ENCODE measurements at regions not wholly inside any gene's neighbourhood (a gene's known extent, or its start where the extent isn't known, plus 50 kb on each side); places are given as distances from the start of the nearest gene placed in this dataset.

DNA sequence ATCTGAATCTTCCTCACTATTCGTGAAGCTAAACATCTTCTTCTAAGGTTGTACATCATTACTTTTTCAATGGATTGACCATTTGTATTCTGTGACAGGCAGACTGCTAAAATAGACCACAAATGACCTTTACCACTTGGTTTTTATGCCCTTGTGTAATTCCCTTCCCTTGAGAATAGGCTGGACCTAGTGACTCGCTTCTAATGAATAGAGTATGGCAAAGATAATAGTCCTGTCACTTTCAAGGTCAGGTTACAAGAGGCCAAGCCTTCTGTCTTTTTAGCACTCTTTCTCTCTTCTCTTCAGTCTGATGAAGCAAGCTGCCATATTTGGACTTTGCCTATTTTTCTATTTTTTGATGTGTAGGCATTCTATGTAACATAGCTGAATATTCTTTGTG lies 492.9 kb downstream of the SOX6 start:
- H3K36me3 Mint-ChIP-seq = no peaks in the 10 kb centered on the region
- H3K4me1 Mint-ChIP-seq (ENCODE audit: low read depth) = no peaks in the 10 kb centered on the region
- no peak for DNase-seq
- no peak overlapping the region for H3K4me3 Mint-ChIP-seq
- H3K27ac Mint-ChIP-seq = no peak overlapping the region
- ChIA-PET CTCF (no interaction called here), POLR2A (no interaction called here)
- H3K9me3 Mint-ChIP-seq = no peaks in the 10 kb centered on the region
- intact Hi-C loops (cut with micrococcal nuclease) = no loop called here
- peaks cover 1% of the 10 kb centered on the region for H3K27me3 Mint-ChIP-seq

DNA sequence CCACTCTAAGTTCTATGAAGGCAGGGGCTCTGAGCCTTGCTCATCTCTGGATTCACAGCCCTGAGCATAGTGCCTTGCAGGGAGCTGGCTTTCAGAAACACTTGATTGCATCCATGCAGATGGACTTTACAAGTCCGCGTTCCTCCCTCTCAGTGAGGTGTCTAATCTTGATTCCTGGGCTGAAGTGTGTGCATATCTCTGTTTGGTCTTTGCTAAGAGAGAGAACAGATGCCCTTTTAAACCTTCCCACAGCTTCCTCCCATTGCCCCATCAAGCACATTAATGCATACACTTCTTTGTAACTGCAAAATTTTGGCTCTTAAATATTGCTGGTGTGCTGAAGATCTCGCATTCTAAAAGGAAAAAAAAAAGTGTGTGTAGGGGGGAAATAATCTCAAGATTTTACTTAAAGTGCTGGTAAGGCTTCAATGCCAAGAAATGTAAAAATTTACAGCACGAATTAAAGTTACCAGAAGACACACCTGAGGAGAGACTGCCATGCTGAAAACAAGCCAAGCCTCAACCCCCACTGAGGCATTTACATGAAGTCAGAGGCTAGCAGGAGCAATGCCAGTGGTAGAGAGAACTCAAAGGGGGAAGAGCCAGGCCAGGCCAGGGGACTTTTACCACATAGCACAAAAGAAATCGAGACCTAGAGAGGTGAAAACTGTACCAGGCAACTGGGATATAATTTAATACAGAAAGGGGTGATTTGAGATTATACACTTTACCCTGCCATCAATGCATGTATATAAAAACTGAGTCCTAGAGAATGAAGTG lies 492.1 kb downstream of the SOX6 start:
- Mint-ChIP-seq H3K27me3 (peaks cover 1% of the 10 kb centered on the region), H3K27ac (no peak overlapping the region), H3K9me3 (no peaks in the 10 kb centered on the region), H3K36me3 (no peaks in the 10 kb centered on the region), H3K4me1 (ENCODE audit: low read depth) (no peaks in the 10 kb centered on the region), H3K4me3 (no peak overlapping the region)
- ChIA-PET CTCF (no interaction called here), POLR2A (no interaction called here)
- no peak for DNase-seq
- intact Hi-C loops (cut with micrococcal nuclease) = no loop called here

GRCh38 chr11:15865212-15865987 lies 490.9 kb downstream of the SOX6 start:
- H3K4me3 Mint-ChIP-seq = no peak overlapping the region
- no peaks in the 10 kb centered on the region for H3K4me1 Mint-ChIP-seq (ENCODE audit: low read depth)
- H3K27me3 Mint-ChIP-seq = peaks cover 1% of the 10 kb centered on the region
- intact Hi-C loops (cut with micrococcal nuclease) = no loop called here
- H3K27ac Mint-ChIP-seq = no peak overlapping the region
- no peaks in the 10 kb centered on the region for H3K9me3 Mint-ChIP-seq
- ChIA-PET POLR2A (no interaction called here), CTCF (no interaction called here)
- H3K36me3 Mint-ChIP-seq = no peaks in the 10 kb centered on the region
- DNase-seq = no peak

DNA sequence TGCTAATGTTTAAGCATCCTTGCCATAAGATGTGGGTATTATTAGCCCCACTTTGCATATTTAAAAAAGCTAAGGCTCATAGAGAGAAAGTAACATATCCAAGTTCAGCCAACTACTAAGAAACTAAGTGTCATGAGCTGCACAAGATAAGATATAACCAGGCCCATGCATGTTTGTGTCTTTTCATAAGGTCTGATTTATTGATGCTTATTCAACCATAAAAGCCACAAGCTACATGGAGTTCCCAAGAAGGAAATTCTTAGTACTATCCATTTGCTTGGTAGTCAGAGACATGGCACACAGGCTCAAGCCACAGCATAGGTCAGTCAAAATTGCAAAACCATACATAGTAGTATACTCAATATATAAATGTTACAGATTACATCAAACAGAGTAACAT lies 488.5 kb downstream of the SOX6 start:
- intact Hi-C loops (cut with micrococcal nuclease) = no loop called here
- Mint-ChIP-seq H3K4me1 (ENCODE audit: low read depth) (no peaks in the 10 kb centered on the region), H3K9me3 (no peaks in the 10 kb centered on the region), H3K27ac (no peak overlapping the region), H3K36me3 (no peaks in the 10 kb centered on the region), H3K27me3 (no peaks in the 10 kb centered on the region), H3K4me3 (no peak overlapping the region)
- no peak for DNase-seq
- POLR2A ChIA-PET = no interaction called here
- CTCF ChIA-PET = no interaction called here

DNA sequence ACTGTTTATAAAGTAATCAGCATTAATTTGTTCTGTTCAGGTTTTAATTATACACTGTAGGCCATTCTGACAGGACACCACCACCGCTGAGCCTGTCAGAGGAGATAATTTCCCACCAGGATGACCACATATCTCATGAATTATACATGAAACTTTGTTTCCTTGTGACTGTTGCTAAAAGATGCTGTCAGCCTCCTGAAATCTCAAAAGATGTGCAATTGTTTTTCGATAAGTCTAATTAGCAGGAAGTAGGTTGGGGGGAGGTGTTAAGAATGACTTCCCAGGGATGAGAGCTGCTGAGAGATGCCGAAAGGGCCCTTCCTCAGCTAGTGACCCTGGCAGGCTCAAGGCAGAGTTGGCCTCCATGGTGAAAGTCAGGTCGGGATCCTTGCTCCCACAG lies 485.4 kb downstream of the SOX6 start:
- Mint-ChIP-seq H3K27ac (no peak overlapping the region), H3K9me3 (no peaks in the 10 kb centered on the region), H3K27me3 (no peaks in the 10 kb centered on the region), H3K4me1 (ENCODE audit: low read depth) (no peaks in the 10 kb centered on the region), H3K4me3 (no peak overlapping the region), H3K36me3 (no peaks in the 10 kb centered on the region)
- intact Hi-C loops (cut with micrococcal nuclease) = no loop called here
- DNase-seq = no peak
- CTCF ChIA-PET = no interaction called here
- POLR2A ChIA-PET = no interaction called here

DNA sequence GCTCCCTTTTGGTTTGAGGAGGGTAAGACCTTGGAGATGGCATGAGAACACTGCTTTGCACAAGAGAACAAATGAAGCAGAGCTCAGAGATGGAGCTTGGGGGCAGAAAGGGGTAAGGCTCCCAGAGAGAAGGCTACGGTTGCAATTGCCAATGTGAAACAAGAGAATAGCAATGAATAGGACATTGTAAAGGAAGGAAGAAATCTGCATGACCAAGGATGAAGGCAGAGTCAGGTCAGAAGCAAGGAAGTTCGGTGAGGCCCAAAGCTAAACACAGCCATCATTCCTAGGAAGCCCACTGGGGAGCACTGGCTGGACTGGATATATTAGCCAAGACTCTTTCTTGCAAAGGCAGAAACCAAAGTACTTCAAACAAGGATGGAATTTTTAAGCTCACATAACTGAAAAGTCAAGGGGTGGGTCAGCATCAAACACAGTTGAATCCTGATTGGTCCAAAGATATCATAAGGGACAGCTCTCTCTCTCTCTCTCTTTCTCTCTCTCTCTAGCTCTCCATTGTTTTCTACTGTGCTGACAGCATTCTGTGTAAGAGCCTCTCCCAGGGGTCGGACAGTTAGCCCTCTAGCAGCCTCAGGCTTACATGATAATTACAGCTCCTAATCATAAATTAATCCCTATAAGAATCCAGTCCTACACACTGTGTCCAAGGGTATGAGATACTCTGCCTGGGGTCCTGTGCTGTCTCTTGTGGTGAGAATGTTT lies 484.3 kb downstream of the SOX6 start:
- DNase-seq = no peak
- no peak overlapping the region for H3K27ac Mint-ChIP-seq
- ChIA-PET CTCF (interaction anchor here (1.1 kb wide), 1 partner anchor 69 kb away, joined by 3 read pairs; no protein-coding TSS in a partner anchor), POLR2A (no interaction called here)
- no peaks in the 10 kb centered on the region for H3K9me3 Mint-ChIP-seq
- no peaks in the 10 kb centered on the region for H3K36me3 Mint-ChIP-seq
- H3K4me1 Mint-ChIP-seq (ENCODE audit: low read depth) = no peaks in the 10 kb centered on the region
- no peak overlapping the region for H3K4me3 Mint-ChIP-seq
- no peaks in the 10 kb centered on the region for H3K27me3 Mint-ChIP-seq
- intact Hi-C loops (cut with micrococcal nuclease) = no loop called here

GRCh38 chr11:15873501-15873900 lies 482.8 kb downstream of the SOX6 start:
- Mint-ChIP-seq H3K27ac (no peak overlapping the region), H3K27me3 (no peaks in the 10 kb centered on the region), H3K9me3 (no peaks in the 10 kb centered on the region), H3K4me1 (ENCODE audit: low read depth) (no peaks in the 10 kb centered on the region), H3K4me3 (no peak overlapping the region), H3K36me3 (no peaks in the 10 kb centered on the region)
- intact Hi-C loops (cut with micrococcal nuclease) = no loop called here
- ChIA-PET CTCF (no interaction called here), POLR2A (no interaction called here)
- DNase-seq = no peak

GRCh38 chr11:15874704-15875103 lies 481.6 kb downstream of the SOX6 start:
- DNase-seq = no peak

DNA sequence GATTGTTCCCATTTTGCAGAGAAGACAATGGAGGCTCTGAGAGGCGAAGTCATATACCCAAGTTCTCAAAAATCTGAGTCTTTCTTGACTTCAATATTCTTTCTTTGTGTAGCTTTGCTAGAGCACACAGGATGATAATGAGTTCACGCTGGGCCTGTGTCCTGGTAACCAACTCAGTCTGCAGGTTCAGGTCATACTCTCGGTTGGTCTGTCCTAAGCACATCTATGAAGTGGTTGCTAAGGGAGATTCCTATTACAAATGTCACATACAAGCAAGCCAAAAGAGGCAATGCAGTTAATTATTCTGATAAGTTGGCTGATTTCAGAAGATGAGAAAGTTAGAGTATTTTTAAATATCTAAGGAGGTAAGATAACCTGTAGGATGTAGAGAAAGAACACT lies 481.0 kb downstream of the SOX6 start:
- Mint-ChIP-seq H3K27ac (no peak overlapping the region), H3K36me3 (no peaks in the 10 kb centered on the region), H3K4me1 (ENCODE audit: low read depth) (no peaks in the 10 kb centered on the region), H3K9me3 (no peaks in the 10 kb centered on the region), H3K4me3 (no peak overlapping the region), H3K27me3 (peaks cover 2% of the 10 kb centered on the region)
- DNase-seq = no peak
- CTCF ChIA-PET = interaction anchor here (1.0 kb wide), 1 partner anchor 738 kb away, joined by 3 read pairs; no protein-coding TSS in a partner anchor
- POLR2A ChIA-PET = no interaction called here
- intact Hi-C loops (cut with micrococcal nuclease) = no loop called here

More at GRCh38 chr11:15874704-15875103, 481.6 kb downstream of the SOX6 start:
- ChIA-PET POLR2A (no interaction called here), CTCF (no interaction called here)
- Mint-ChIP-seq H3K36me3 (no peaks in the 10 kb centered on the region), H3K9me3 (no peaks in the 10 kb centered on the region), H3K27me3 (peaks cover 2% of the 10 kb centered on the region), H3K4me1 (ENCODE audit: low read depth) (no peaks in the 10 kb centered on the region), H3K4me3 (no peak overlapping the region), H3K27ac (no peak overlapping the region)
- intact Hi-C loops (cut with micrococcal nuclease) = no loop called here

- Mint-ChIP-seq H3K9me3 (no peaks in the 10 kb centered on the region), H3K36me3 (no peaks in the 10 kb centered on the region), H3K27ac (no peak overlapping the region), H3K27me3 (peaks cover 2% of the 10 kb centered on the region), H3K4me3 (no peak overlapping the region), H3K4me1 (ENCODE audit: low read depth) (no peaks in the 10 kb centered on the region)
- ChIA-PET CTCF (interaction anchor here (1.0 kb wide), 1 partner anchor 738 kb away, joined by 3 read pairs; no protein-coding TSS in a partner anchor), POLR2A (no interaction called here)
- intact Hi-C loops (cut with micrococcal nuclease) = no loop called here
- DNase-seq = no peak
These were observed 480.4 kb downstream of the SOX6 start for GRCh38 chr11:15875943-15876342.

DNA sequence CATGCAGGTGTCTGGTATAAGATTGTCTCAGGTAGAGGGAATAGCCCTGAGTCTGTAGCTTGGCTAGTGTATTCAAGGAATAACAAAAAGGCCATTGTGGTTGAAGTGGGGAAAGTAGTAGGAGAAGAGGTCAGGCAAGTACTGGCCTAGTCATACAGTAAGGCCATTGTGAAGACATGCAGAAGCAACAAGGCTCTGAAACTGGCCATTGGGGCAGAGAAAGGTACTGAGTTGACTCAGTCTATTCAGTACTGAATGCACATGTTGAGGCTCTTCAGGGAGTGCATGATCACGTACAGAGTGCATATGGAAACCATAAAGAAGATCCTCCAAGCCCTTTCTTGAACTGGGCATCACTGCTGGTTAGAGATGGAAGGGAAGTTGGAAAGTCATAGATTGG lies 477.6 kb downstream of the SOX6 start:
- no peaks in the 10 kb centered on the region for H3K9me3 Mint-ChIP-seq
- H3K27ac Mint-ChIP-seq = no peak overlapping the region
- CTCF ChIA-PET = no interaction called here
- H3K36me3 Mint-ChIP-seq = no peaks in the 10 kb centered on the region
- intact Hi-C loops (cut with micrococcal nuclease) = no loop called here
- no peak for DNase-seq
- H3K27me3 Mint-ChIP-seq = peaks cover 2% of the 10 kb centered on the region
- no peaks in the 10 kb centered on the region for H3K4me1 Mint-ChIP-seq (ENCODE audit: low read depth)
- POLR2A ChIA-PET = no interaction called here
- H3K4me3 Mint-ChIP-seq = no peak overlapping the region

DNA sequence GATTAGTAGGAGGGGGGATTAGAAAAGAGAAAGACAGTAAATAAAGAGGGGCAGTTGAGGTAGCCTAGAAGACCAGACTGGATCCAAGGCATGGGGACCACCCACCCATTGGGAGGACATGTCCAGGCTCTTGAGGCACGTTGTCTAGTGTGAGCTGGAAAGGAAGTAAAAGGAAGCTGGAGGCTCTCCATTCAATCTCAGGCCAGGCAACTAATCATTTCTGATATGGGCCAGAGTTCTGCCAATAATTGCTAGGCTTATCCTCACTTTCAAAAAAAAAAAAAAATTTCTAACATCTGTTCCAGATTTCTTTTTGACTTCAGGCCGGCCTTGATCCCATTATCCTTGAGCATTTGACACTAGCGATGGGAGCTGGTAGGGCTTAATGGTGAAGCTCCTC lies 476.1 kb downstream of the SOX6 start:
- no peaks in the 10 kb centered on the region for H3K9me3 Mint-ChIP-seq
- H3K27ac Mint-ChIP-seq = no peak overlapping the region
- no peaks in the 10 kb centered on the region for H3K4me1 Mint-ChIP-seq (ENCODE audit: low read depth)
- no peak for DNase-seq
- H3K27me3 Mint-ChIP-seq = peaks cover 2% of the 10 kb centered on the region
- H3K4me3 Mint-ChIP-seq = no peak overlapping the region
- intact Hi-C loops (cut with micrococcal nuclease) = no loop called here
- CTCF ChIA-PET = no interaction called here
- POLR2A ChIA-PET = no interaction called here
- no peaks in the 10 kb centered on the region for H3K36me3 Mint-ChIP-seq

Measured in activated CD4-positive, alpha-beta memory T cell treated with anti-CD3 and anti-CD28 coated beads for 36 hours (primary cell).